ENCODE measurements at regions not wholly inside any gene's neighbourhood (a gene's known extent, or its start where the extent isn't known, plus 50 kb on each side); places are given as distances from the start of the nearest gene placed in this dataset.

GRCh38 chr3:8317661-8318649, 183.7 kb upstream of the LMCD1 start:
- TF ChIP-seq MXI1 (conservative IDR thresholded peaks at IDR 0.05; ENCODE audit: poor library complexity, severe bottlenecking) (no peak), SMC3 (conservative IDR thresholded peaks at IDR 0.05; ENCODE audit: poor library complexity) (no peak), POLR2AphosphoS5 (IDR thresholded peaks at IDR 0.05) (no peak), RAD21 (conservative IDR thresholded peaks at IDR 0.05) (no peak), EZH2 (IDR thresholded peaks at IDR 0.05; ENCODE audit: borderline replicate concordance, insufficient read depth, low read length, poor library complexity, severe bottlenecking) (no peak), CTCF (IDR thresholded peaks at IDR 0.05; ENCODE audit: poor library complexity, severe bottlenecking) (no peak), EP300 (conservative IDR thresholded peaks at IDR 0.05; ENCODE audit: poor library complexity, severe bottlenecking) (no peak), TAF1 (IDR thresholded peaks at IDR 0.05; ENCODE audit: low read depth) (no peak)
- TF ChIP-seq, protein P1, sequence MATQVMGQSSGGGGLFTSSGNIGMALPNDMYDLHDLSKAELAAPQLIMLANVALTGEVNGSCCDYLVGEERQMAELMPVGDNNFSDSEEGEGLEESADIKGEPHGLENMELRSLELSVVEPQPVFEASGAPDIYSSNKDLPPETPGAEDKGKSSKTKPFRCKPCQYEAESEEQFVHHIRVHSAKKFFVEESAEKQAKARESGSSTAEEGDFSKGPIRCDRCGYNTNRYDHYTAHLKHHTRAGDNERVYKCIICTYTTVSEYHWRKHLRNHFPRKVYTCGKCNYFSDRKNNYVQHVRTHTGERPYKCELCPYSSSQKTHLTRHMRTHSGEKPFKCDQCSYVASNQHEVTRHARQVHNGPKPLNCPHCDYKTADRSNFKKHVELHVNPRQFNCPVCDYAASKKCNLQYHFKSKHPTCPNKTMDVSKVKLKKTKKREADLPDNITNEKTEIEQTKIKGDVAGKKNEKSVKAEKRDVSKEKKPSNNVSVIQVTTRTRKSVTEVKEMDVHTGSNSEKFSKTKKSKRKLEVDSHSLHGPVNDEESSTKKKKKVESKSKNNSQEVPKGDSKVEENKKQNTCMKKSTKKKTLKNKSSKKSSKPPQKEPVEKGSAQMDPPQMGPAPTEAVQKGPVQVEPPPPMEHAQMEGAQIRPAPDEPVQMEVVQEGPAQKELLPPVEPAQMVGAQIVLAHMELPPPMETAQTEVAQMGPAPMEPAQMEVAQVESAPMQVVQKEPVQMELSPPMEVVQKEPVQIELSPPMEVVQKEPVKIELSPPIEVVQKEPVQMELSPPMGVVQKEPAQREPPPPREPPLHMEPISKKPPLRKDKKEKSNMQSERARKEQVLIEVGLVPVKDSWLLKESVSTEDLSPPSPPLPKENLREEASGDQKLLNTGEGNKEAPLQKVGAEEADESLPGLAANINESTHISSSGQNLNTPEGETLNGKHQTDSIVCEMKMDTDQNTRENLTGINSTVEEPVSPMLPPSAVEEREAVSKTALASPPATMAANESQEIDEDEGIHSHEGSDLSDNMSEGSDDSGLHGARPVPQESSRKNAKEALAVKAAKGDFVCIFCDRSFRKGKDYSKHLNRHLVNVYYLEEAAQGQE (IDR thresholded peaks at IDR 0.05; ENCODE audit: borderline replicate concordance) = no peak
- H3K27me3 ChIP-seq (ENCODE audit: insufficient read depth, low read depth, low read length) = no peaks in the 10 kb centered on the region

GRCh38 chr3:8319935-8320634, 181.5 kb upstream of the LMCD1 start:
- H4K20me1 ChIP-seq (ENCODE audit: insufficient read depth) = no peaks in the 10 kb centered on the region
- no peak overlapping the region for H3K27ac ChIP-seq (ENCODE audit: low read length)
- no peak overlapping the region for H2AFZ ChIP-seq (ENCODE audit: low read depth, low read length)
- no peaks in the 10 kb centered on the region for H3K27me3 ChIP-seq (ENCODE audit: insufficient read depth, low read depth, low read length)
- H3K4me2 ChIP-seq (ENCODE audit: low read length) = no peak overlapping the region
- no peak overlapping the region for H3K9ac ChIP-seq (ENCODE audit: low read length)
- no peaks in the 10 kb centered on the region for H3F3A ChIP-seq (ENCODE audit: insufficient read depth, low read length, poor library complexity, severe bottlenecking)
- no peaks in the 10 kb centered on the region for H3K79me2 ChIP-seq (replicated peaks; ENCODE audit: insufficient read depth, low read length)
- no peak for TF ChIP-seq SMC3 (conservative IDR thresholded peaks at IDR 0.05; ENCODE audit: poor library complexity)
- no peak for TF ChIP-seq EZH2 (IDR thresholded peaks at IDR 0.05; ENCODE audit: borderline replicate concordance, insufficient read depth, low read length, poor library complexity, severe bottlenecking)
- TF ChIP-seq RAD21 (conservative IDR thresholded peaks at IDR 0.05) = no peak
- no peak for TF ChIP-seq CTCF (IDR thresholded peaks at IDR 0.05; ENCODE audit: poor library complexity, severe bottlenecking)
- TF ChIP-seq EP300 (conservative IDR thresholded peaks at IDR 0.05; ENCODE audit: poor library complexity, severe bottlenecking) = no peak
- no peak for TF ChIP-seq MXI1 (conservative IDR thresholded peaks at IDR 0.05; ENCODE audit: poor library complexity, severe bottlenecking)
- TF ChIP-seq, protein P1 (IDR thresholded peaks at IDR 0.05; ENCODE audit: borderline replicate concordance) = no peak
- no peak for TF ChIP-seq TAF1 (IDR thresholded peaks at IDR 0.05; ENCODE audit: low read depth)
- TF ChIP-seq POLR2AphosphoS5 (IDR thresholded peaks at IDR 0.05) = no peak
- H3K9me3 ChIP-seq (ENCODE audit: low read length) = no peaks in the 10 kb centered on the region
- no peak overlapping the region for H3K4me3 ChIP-seq (ENCODE audit: low read length)
- no peaks in the 10 kb centered on the region for H3K36me3 ChIP-seq (ENCODE audit: insufficient read depth, low read length)
- no peaks in the 10 kb centered on the region for H3K9me2 ChIP-seq (ENCODE audit: insufficient read depth, low read length)

More at GRCh38 chr3:8317661-8318649, 183.7 kb upstream of the LMCD1 start:
- no peaks in the 10 kb centered on the region for H3K9me3 ChIP-seq (ENCODE audit: low read length)
- no peaks in the 10 kb centered on the region for H3F3A ChIP-seq (ENCODE audit: insufficient read depth, low read length, poor library complexity, severe bottlenecking)
- no peaks in the 10 kb centered on the region for H3K36me3 ChIP-seq (ENCODE audit: insufficient read depth, low read length)
- no peaks in the 10 kb centered on the region for H4K20me1 ChIP-seq (ENCODE audit: insufficient read depth)
- H3K9me2 ChIP-seq (ENCODE audit: insufficient read depth, low read length) = no peaks in the 10 kb centered on the region
- no peak overlapping the region for H3K4me3 ChIP-seq (ENCODE audit: low read length)
- H3K9ac ChIP-seq (ENCODE audit: low read length) = no peak overlapping the region
- H3K27ac ChIP-seq (ENCODE audit: low read length) = no peak overlapping the region
- no peak overlapping the region for H3K4me2 ChIP-seq (ENCODE audit: low read length)
- H3K79me2 ChIP-seq (replicated peaks; ENCODE audit: insufficient read depth, low read length) = no peaks in the 10 kb centered on the region
- no peak overlapping the region for H2AFZ ChIP-seq (ENCODE audit: low read depth, low read length)
